ENCODE measurements at regions not wholly inside any gene's neighbourhood (a gene's known extent, or its start where the extent isn't known, plus 50 kb on each side); places are given as distances from the start of the nearest gene placed in this dataset.

DNA sequence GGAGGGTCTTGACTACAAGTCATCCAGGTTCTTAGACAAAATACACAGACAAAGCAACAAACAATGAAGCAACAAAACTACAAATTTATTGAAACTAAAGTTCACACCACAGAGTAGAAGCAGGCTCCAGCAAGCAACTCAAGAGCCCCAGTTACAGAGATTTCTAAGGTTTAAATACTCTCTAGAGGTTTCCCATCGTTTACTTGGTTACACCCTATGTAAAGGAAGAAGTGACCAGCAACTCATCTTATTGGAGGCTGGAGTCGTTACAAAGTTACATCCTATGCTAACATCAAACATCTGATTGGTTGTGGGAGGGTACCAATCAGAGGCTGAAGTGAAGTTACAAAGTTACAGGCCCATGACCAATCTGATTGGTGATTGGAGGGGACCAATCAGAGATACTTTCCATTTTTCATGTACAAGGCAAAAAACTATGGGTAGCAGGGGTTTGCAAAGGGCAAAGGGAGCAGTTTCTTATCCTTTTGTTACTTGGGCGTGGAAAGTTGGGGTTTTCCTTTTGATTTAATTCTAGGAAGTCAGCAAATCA is 2292.6 kb upstream of the C9orf72 start:
- TF ChIP-seq, protein P1, sequence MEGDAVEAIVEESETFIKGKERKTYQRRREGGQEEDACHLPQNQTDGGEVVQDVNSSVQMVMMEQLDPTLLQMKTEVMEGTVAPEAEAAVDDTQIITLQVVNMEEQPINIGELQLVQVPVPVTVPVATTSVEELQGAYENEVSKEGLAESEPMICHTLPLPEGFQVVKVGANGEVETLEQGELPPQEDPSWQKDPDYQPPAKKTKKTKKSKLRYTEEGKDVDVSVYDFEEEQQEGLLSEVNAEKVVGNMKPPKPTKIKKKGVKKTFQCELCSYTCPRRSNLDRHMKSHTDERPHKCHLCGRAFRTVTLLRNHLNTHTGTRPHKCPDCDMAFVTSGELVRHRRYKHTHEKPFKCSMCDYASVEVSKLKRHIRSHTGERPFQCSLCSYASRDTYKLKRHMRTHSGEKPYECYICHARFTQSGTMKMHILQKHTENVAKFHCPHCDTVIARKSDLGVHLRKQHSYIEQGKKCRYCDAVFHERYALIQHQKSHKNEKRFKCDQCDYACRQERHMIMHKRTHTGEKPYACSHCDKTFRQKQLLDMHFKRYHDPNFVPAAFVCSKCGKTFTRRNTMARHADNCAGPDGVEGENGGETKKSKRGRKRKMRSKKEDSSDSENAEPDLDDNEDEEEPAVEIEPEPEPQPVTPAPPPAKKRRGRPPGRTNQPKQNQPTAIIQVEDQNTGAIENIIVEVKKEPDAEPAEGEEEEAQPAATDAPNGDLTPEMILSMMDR (conservative IDR thresholded peaks at IDR 0.05), result no peak
- TF ChIP-seq ZFX (IDR thresholded peaks at IDR 0.05), result no peak
- H3K27ac ChIP-seq, result no peak overlapping the region

GRCh38 chr9:29866556-29866955 is 2293.3 kb upstream of the C9orf72 start:
- TF ChIP-seq, protein P1 (conservative IDR thresholded peaks at IDR 0.05), result no peak
- no peak for TF ChIP-seq ZFX (IDR thresholded peaks at IDR 0.05)
- H3K27ac ChIP-seq, result no peak overlapping the region

- no peak overlapping the region for H3K27ac ChIP-seq
- TF ChIP-seq, protein P1 (conservative IDR thresholded peaks at IDR 0.05), result no peak
- TF ChIP-seq ZFX (IDR thresholded peaks at IDR 0.05), result no peak
Measured at GRCh38 chr9:29873579-29873978, 2300.3 kb upstream of the C9orf72 start.

- TF ChIP-seq, protein P1 (conservative IDR thresholded peaks at IDR 0.05), result no peak
- TF ChIP-seq ZFX (IDR thresholded peaks at IDR 0.05), result no peak
- no peak overlapping the region for H3K27ac ChIP-seq
Measured at GRCh38 chr9:29875547-29875946, 2302.3 kb upstream of the C9orf72 start.

DNA sequence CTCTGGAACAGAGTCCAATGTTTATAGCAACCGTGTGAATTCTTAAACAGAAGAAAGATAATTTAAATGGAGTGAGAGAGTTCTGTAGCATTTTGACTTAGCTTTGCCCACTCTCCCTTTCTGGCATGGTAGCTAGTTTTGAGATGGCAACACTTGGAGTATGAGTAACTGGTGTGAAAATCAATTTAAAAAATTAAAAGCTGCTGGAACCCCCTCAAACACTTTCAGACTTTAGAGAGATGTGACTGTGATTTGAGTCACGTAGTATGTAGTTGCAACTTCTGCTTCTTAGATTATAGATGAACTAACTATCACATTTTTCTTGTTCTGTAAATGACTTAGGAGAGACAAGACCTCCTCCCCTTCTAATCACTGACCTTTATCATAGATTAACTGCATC is 2309.5 kb upstream of the C9orf72 start:
- TF ChIP-seq, protein P1 (conservative IDR thresholded peaks at IDR 0.05), result no peak
- no peak for TF ChIP-seq ZFX (IDR thresholded peaks at IDR 0.05)
- H3K27ac ChIP-seq, result no peak overlapping the region

DNA sequence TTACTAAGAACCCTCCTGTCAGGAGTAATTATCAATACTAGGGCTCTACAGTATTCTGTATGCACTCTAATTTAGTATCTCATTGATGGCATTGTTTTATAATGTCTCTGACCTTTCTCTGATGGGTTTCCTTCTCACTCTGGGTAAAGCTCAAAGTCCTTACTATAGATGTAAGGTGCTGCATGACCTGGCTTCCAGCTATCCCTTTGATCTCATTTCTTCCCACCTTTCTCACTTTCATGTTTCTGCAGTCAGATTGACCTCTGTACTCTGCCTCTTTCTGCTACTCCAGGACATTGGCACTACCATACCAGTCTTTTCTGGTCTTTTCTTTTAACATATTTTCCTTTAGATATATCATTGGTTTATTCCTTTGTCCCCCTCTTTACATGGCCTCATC is 2332.8 kb upstream of the C9orf72 start:
- no peak overlapping the region for H3K27ac ChIP-seq
- TF ChIP-seq, protein P1 (conservative IDR thresholded peaks at IDR 0.05), result no peak
- TF ChIP-seq ZFX (IDR thresholded peaks at IDR 0.05), result no peak

DNA sequence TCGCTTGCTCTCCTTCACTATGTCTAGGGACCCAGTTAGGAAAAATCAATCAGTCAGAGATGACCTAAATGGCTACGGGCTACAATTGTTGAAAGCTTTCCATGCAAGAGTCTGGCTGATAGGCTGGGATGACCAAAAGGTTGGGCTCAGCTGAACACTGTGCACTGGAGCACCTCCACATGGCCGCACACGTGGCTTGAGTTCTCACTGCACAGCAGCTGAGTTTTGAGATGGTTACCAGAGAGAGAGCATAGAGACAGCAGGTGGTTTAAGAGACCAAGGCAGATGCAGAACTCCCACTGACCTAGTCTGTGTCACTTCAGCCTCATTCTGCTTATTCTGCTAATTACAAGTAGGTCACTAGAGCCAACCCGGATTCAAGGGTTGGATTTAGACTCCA is 2354.8 kb upstream of the C9orf72 start:
- no peak overlapping the region for H3K27ac ChIP-seq
- TF ChIP-seq, protein P1 (conservative IDR thresholded peaks at IDR 0.05), result no peak
- TF ChIP-seq ZFX (IDR thresholded peaks at IDR 0.05), result no peak

All from C4-2B (cell line).